Lower leg skin (tissue), 3 donors: ENCODE measurements at regions not wholly inside any gene's neighbourhood (a gene's known extent, or its start where the extent isn't known, plus 50 kb on each side); places are given as distances from the start of the nearest gene placed in this dataset.

Experiments
- CTCF ChIP-seq, 3 donors: fragments of 450-650 bp; IDR thresholded peaks; one replicate each; pipeline ENCODE4 v1.5.1; 2016; ENCODE audit warnings: antibody characterized with exemption in 3 of 3, mild to moderate bottlenecking in 3 of 3, moderate library complexity in 2 of 3
- POLR2A ChIP-seq, 2 donors: fragments of 450-650 bp; IDR thresholded peaks; one replicate each; pipeline ENCODE4 v1.6.1; 2016 to 2017; ENCODE audit warnings: antibody characterized with exemption in 2 of 2, mild to moderate bottlenecking in 1 of 2, moderate library complexity in 1 of 2

GRCh38 chr5:118220556-118221195, 767.7 kb downstream of the DTWD2 start:
- no peak for TF ChIP-seq CTCF (IDR thresholded peaks at IDR 0.05)
- TF ChIP-seq POLR2A (IDR thresholded peaks at IDR 0.05): no peak
